Fibroblast of the conjunctiva (primary cell): ENCODE measurements at regions not wholly inside any gene's neighbourhood (a gene's known extent, or its start where the extent isn't known, plus 50 kb on each side); places are given as distances from the start of the nearest gene placed in this dataset.
"Not testable (repeated sequence)": the region's sequence is repeated elsewhere in the genome, so short reads cannot be mapped to it uniquely, and the experiment has no call there.

Experiments used
- DNase-seq: peaks from one replicate; pipeline ENCODE4 v3.0.0-alpha.2; 2010; ENCODE audit warnings: low read depth

- no peak for DNase-seq
Observed at GRCh38 chr6:2376429-2377355, 131.3 kb upstream of the GMDS start.

- no peak for DNase-seq
Observed at GRCh38 chr6:2375443-2375842, 130.0 kb upstream of the GMDS start.

GRCh38 chr6:2369606-2370005 is 124.2 kb upstream of the GMDS start:
- DNase-seq: no peak

- DNase-seq: no peak
Observed at GRCh38 chr6:2363211-2363610, 117.8 kb upstream of the GMDS start.

GRCh38 chr6:2361195-2361594 is 115.8 kb upstream of the GMDS start:
- no peak for DNase-seq

GRCh38 chr6:2360716-2361115 is 115.3 kb upstream of the GMDS start:
- DNase-seq: no peak

- DNase-seq: no peak
Observed at GRCh38 chr6:2360126-2360525, 114.7 kb upstream of the GMDS start.

GRCh38 chr6:2355150-2355549 is 109.7 kb upstream of the GMDS start:
- no peak for DNase-seq

- no peak for DNase-seq
Observed at GRCh38 chr6:2354138-2354491, 108.7 kb upstream of the GMDS start.

- peak; percentile 74 for DNase-seq
Observed at GRCh38 chr6:2353412-2354137, 108.2 kb upstream of the GMDS start.

GRCh38 chr6:2351807-2352431 is 106.5 kb upstream of the GMDS start:
- peak; percentile 36 for DNase-seq

- DNase-seq: no peak
Observed at GRCh38 chr6:2351090-2351489, 105.7 kb upstream of the GMDS start.

GRCh38 chr6:2346078-2346477 is 100.7 kb upstream of the GMDS start:
- no peak for DNase-seq

GRCh38 chr6:2344319-2344905 is 99.0 kb upstream of the GMDS start:
- no peak for DNase-seq

- no peak for DNase-seq
Observed at GRCh38 chr6:2327591-2327990, 82.2 kb upstream of the GMDS start.

- DNase-seq: no peak
Observed at GRCh38 chr6:2324166-2324953, 79.0 kb upstream of the GMDS start.

GRCh38 chr6:2317498-2317897 is 72.1 kb upstream of the GMDS start:
- DNase-seq: not testable (repeated sequence)

- no peak for DNase-seq
Observed at GRCh38 chr6:2314641-2315040, 69.2 kb upstream of the GMDS start.

GRCh38 chr6:2310042-2310441 is 64.6 kb upstream of the GMDS start:
- DNase-seq: no peak

GRCh38 chr6:2309122-2309521 is 63.7 kb upstream of the GMDS start:
- no peak for DNase-seq

GRCh38 chr6:2307799-2308198 is 62.4 kb upstream of the GMDS start:
- DNase-seq: no peak

GRCh38 chr6:2305951-2306350 is 60.5 kb upstream of the GMDS start:
- no peak for DNase-seq
